ENCODE measurements at regions not wholly inside any gene's neighbourhood (a gene's known extent, or its start where the extent isn't known, plus 50 kb on each side); places are given as distances from the start of the nearest gene placed in this dataset.

GRCh38 chr2:104378853-104379374 lies 475.0 kb upstream of the POU3F3 start:
- peak overlapping the region; percentile 38 for H3K4me3 ChIP-seq (ENCODE audit: low read length)
- TF ChIP-seq CTCF (conservative IDR thresholded peaks at IDR 0.05; ENCODE audit: low read depth, low read length) = no peak
- DNase-seq (ENCODE audit: low read depth) = no peak

GRCh38 chr2:104384961-104385360 lies 469.0 kb upstream of the POU3F3 start:
- no peak overlapping the region for H3K4me3 ChIP-seq (ENCODE audit: low read length)
- TF ChIP-seq CTCF (conservative IDR thresholded peaks at IDR 0.05; ENCODE audit: low read depth, low read length) = no peak
- DNase-seq (ENCODE audit: low read depth) = no peak

GRCh38 chr2:104385743-104386142 lies 468.2 kb upstream of the POU3F3 start:
- TF ChIP-seq CTCF (conservative IDR thresholded peaks at IDR 0.05; ENCODE audit: low read depth, low read length) = no peak
- no peak for DNase-seq (ENCODE audit: low read depth)
- H3K4me3 ChIP-seq (ENCODE audit: low read length) = no peak overlapping the region

- no peak overlapping the region for H3K4me3 ChIP-seq (ENCODE audit: low read length)
- no peak for DNase-seq (ENCODE audit: low read depth)
- TF ChIP-seq CTCF (conservative IDR thresholded peaks at IDR 0.05; ENCODE audit: low read depth, low read length) = no peak
These were observed 465.6 kb upstream of the POU3F3 start for GRCh38 chr2:104388296-104388695.

GRCh38 chr2:104402825-104403224 lies 451.1 kb upstream of the POU3F3 start:
- no peak for TF ChIP-seq CTCF (conservative IDR thresholded peaks at IDR 0.05; ENCODE audit: low read depth, low read length)
- DNase-seq (ENCODE audit: low read depth) = no peak
- H3K4me3 ChIP-seq (ENCODE audit: low read length) = no peak overlapping the region

GRCh38 chr2:104404526-104404925 lies 449.4 kb upstream of the POU3F3 start:
- TF ChIP-seq CTCF (conservative IDR thresholded peaks at IDR 0.05; ENCODE audit: low read depth, low read length) = no peak
- H3K4me3 ChIP-seq (ENCODE audit: low read length) = no peak overlapping the region
- no peak for DNase-seq (ENCODE audit: low read depth)

GRCh38 chr2:104405623-104406022 lies 448.3 kb upstream of the POU3F3 start:
- no peak for TF ChIP-seq CTCF (conservative IDR thresholded peaks at IDR 0.05; ENCODE audit: low read depth, low read length)
- no peak for DNase-seq (ENCODE audit: low read depth)
- no peak overlapping the region for H3K4me3 ChIP-seq (ENCODE audit: low read length)
